ENCODE measurements at regions not wholly inside any gene's neighbourhood (a gene's known extent, or its start where the extent isn't known, plus 50 kb on each side); places are given as distances from the start of the nearest gene placed in this dataset.

DNA sequence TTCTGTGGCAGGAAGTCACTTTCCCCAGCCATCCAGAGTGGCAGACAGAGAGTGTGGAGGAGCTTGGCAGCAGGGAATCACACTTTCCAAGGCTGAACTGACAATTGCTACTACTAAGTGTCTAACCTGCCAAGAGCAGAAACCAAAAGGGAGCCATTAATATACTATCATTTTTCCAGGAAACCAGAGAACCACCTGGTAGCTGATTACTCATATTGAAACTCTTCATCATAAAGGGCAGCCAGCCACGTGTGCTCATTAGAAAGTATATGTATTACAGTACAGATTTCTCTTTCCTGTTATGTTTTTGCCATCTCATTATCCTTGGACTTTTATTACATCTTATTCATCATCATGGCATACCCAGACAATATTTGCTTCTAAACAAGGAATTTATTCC lies 374.9 kb downstream of the GXYLT1 start:
- no peak for DNase-seq (ENCODE audit: low read depth in 2 of 2)

DNA sequence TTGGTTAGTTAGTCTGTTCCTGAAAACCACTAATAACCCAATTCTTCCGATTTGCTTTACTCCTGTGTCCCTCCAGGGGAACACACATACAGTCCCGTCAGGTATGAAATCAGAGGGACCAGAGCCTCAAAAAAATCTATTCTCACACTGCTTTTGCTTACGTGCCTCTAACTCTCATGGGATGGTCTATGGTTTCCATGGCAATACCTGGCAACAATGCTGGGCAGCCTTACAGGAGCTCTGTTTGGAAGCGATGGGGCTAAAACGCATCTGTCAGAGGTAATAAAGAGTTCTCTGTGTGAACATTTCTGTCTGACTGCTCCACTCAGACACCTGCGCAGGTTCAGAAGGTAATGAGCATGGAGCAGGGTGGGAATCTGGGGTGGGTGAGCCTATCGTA lies 376.2 kb downstream of the GXYLT1 start:
- DNase-seq (ENCODE audit: low read depth in 2 of 2) = no peak

DNA sequence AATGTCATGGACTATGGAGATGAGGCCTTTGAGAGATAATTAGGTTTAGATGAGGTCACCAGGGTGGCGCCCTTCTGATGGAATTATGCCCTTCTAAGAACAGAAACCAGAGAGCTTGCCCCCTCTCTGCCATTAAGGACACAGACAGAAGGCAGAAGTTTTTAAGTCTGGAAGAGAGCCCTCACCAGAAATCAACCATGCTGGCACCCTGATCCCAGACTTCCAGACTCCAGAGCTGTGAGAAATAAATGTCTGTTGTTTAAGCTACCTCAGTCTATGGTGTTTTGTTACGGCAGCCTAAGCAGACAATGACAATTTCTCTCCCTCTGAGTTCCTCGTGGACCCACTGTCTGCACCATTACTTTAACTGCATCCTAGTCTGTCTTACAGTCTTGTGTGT lies 382.0 kb downstream of the GXYLT1 start:
- no peak for DNase-seq (ENCODE audit: low read depth in 2 of 2)

DNA sequence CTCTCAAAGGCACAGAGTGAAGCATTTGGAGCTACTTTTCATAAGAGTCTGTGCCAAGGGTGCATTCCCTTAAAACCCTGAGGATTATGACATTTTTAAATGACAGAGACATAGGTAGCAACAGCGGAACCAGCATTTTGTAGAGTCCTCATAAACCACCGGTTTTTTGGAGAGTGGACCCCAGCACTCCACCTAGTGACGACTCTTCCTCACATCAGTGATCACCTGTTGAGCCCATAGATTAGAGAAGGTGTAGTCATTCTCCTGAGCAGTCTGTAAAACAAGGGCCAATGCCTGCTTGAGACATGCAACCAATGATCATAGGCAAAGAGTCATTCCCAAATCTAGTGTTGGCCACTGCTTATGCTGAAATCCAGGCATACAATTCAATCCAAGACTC lies 399.1 kb downstream of the GXYLT1 start:
- DNase-seq (ENCODE audit: low read depth in 2 of 2) = no peak

DNA sequence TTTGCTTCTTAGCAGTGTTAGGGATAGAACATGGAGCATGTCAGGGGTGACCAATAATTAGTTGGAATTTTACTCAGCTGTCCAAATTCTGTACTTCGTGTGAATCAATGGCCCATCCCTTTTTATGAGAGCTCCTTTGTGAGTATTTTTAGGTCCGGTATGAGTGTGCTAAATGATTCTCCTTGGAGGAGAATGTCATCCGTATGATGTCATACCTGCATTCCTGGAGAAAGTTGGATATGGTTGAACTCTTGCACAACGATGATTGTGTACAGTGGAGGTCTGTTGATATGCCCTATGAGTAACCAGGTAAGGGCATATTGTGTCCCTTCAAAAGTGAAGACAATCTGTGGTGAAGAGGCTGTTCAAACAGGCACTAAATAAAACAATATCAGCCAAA lies 400.8 kb downstream of the GXYLT1 start:
- DNase-seq (ENCODE audit: low read depth in 2 of 2) = no peak

DNA sequence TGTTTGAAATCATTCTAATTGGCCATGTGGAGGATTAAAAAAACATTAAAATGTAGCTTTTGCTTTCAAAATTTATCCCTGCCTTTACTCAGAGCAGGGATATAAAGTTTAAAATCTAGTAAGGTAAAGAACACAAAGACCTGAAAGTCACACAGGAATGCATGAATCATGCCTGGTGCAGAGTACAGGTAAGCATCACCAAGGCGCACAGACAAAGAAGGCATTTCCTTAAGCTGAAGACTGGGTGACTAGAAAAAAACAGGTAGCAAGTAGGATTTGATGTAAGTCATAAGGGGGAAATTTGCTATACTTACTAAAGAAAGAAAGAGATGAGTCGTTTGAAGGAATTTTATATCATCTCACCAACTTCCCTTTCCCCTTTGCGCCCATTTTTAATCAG lies 405.6 kb downstream of the GXYLT1 start:
- no peak for DNase-seq (ENCODE audit: low read depth in 2 of 2)

DNA sequence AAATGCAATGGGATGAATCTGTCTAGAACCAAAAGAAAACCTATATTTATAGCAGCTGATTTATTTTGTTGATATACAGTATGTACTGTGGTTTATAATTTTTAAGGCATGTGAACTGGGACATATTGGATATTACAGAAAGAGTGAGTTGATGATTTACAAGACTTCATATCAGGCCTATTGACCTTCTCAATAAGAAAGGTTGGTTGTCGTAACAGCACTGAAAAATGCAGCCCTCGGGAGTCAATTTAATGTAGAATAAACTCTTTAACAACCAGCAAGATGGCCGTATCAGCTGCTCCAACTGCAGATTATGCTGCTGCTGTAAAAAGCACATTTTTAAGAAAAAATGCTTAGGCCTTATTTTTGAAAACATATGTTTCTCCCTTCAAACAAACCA lies 407.3 kb downstream of the GXYLT1 start:
- no peak for DNase-seq (ENCODE audit: low read depth in 2 of 2)

DNA sequence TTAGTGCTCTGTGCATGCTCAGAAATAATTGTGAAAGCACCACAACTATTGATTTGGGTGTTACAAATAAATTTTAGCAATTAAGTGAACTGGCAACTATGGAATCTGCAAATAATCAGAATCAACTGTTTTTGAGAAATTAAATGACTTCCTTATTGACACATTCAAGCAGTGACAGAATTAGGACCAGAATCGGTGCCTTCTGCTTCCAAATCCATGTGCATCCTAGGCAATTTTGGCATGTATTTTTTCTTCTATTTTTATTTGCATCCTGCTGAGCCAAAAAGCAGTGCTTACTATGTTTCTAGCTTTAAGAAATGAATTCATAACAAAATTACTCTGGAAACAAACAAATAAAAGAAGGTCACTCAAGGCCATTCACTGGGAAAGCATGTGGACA lies 408.2 kb downstream of the GXYLT1 start:
- DNase-seq (ENCODE audit: low read depth in 2 of 2) = no peak

DNA sequence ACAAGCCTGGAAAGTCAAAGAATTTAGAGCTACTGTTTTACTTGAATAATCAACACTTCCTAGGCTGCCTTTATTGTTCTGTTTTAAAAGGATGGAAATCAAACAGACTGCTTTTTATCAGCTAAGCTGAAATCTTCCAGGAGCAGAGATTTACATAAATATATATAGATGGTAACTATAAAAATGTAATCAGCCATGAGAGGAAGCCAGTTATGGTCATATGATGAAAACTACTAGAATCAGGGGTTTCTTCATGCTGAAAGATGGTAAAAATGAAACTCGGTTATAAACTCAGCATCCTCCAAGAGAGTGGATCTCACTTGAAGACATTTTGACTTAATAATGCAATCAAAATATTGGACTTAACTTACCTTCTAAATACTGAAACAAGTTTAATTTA lies 413.0 kb downstream of the GXYLT1 start:
- DNase-seq (ENCODE audit: low read depth in 2 of 2) = no peak

DNA sequence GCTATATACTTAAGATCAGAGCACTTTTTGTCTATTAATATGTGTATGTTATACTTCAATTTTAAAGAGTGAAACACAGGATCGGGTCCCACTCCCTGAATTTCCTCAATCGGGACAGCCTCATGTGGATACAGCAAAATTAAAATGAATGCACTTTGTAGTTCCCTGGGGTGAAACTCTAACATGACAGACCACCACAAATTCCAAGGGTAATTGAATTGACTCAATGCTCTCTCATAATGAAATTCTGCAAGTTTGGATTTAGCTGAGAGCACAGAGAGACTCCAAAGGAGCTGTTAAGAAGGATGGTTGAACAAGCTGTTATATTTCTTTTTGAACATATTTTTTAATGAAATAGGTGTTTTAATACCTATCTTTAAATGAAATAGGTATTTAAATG lies 413.6 kb downstream of the GXYLT1 start:
- no peak for DNase-seq (ENCODE audit: low read depth in 2 of 2)

DNA sequence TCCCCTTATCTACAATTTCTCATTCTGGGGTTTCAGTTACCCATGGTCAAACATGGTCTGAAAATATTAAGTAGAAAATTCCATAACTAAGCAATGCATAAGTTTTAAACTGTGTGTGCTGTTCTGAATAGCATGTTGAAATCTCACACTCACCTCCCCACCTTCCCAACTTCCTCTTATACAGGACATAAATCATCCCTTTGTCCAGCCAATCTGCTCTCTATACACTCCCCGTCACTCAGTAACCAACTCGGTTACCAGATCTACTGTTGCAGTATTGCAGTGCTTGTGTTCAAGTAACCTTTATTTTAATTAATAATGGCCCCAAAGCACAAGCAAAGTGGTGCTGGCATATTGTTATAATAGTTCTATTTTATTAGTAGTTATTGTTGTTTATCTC lies 420.5 kb downstream of the GXYLT1 start:
- DNase-seq (ENCODE audit: low read depth in 2 of 2) = no peak

DNA sequence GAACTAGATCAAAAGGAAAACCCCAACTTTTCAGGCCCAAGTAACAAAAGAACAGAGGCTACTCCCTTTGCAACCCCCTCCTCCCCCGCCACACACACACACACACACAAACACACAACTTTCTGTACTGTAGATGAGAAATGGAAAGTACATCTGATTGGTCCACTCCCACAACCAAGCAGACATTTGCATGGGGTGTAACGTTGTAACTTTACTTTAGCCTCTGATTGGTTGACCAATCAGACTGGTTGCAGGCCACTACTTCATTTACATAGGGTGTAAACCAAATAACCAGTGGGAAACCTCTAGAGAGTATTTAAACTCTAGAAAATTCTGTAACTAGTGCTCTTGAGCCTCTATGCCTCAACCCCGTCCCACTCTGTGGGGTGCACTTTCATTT lies 425.5 kb downstream of the GXYLT1 start:
- no peak for DNase-seq (ENCODE audit: low read depth in 2 of 2)

DNA sequence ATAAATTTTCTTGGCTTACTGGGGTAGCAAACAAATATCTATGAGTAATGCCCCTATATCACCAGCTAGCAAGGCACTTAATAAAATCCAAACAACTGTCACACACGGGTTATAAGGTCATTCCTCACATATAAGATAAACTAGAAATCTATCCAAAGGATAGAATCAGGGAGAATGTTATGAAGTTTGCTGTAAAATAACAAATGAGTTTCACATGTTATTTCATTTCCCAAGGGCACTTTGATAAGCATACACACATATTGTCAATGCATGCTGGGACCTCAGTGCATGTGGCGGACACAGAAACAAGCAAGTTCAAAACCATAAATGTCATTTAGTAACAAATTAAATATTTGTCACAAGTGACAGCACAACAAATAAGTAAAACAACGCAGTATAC lies 429.4 kb downstream of the GXYLT1 start:
- DNase-seq (ENCODE audit: low read depth in 2 of 2) = no peak

DNA sequence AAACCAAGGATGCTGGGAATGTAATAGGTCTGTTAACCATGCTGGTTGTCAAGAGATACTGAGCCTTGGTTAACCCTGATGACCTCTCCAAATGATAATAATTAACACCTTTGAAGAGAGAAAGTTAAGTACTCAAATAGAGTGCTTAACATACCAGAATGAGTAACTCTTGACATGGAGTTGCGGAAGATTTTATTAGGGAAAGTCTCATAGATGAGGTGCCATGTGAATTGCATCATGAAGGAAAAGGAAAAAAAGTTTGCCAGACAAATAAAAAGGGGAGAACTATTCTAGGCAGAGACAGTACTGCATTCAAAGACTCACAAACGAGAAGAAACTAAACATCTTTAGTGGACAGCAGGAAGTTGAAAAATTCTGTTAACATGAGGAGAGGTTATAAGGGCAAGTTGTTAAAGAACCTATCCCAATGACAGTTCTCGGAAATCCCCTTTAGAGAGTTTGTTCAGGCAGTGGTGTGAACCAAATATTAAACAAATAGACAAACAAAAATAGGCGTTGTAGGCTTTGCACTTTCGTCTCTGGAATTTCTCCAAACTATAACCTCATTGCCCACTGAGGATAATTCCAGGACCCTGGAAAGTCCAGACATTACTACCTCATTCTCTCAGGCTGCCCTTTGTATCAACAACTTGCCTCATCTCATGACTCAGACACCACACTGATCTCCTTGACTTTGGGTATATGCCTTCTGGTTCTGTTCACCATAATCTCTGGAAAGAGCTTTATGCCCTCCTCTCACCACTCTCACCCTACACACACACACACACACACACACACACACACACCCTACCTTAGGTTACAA lies 435.0 kb downstream of the GXYLT1 start:
- no peak for DNase-seq (ENCODE audit: low read depth in 2 of 2)

DNA sequence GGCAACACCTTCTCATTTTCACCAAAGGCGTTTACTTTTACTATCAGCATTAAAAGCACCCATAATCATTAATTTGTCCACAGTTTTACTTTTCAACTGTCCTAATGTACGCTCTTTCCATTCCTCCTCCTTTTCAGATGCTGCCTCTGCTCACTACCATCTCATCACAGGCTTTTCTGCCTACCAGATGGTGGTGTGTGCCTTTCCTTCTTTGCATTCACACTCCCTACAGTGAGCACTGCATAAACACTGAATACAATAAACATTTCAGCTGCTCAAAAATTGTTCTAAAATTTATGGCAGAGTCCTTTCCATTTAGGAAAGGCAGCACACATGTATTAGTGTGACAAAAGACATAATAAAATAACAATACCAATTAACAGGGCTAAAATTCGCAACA lies 435.7 kb downstream of the GXYLT1 start:
- no peak for DNase-seq (ENCODE audit: low read depth in 2 of 2)

DNA sequence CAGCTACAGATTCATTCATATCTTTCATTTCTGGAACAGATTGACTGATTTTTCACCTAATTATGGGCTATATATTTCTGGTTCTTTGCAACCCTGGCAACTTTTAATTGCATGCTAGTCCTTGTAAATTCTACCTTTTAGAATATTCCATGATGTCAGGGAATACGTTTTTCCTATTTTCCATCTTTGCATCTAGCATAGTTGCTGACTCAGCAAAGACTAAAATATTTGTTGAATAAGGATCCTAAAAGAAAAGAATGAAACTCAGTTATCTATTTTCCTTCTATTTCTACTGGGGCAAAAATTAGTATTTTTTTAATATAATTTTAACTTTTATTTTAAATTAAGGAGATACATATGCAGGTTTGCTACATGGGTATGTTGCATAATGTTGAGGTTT lies 438.3 kb downstream of the GXYLT1 start:
- DNase-seq (ENCODE audit: low read depth in 2 of 2) = no peak

DNA sequence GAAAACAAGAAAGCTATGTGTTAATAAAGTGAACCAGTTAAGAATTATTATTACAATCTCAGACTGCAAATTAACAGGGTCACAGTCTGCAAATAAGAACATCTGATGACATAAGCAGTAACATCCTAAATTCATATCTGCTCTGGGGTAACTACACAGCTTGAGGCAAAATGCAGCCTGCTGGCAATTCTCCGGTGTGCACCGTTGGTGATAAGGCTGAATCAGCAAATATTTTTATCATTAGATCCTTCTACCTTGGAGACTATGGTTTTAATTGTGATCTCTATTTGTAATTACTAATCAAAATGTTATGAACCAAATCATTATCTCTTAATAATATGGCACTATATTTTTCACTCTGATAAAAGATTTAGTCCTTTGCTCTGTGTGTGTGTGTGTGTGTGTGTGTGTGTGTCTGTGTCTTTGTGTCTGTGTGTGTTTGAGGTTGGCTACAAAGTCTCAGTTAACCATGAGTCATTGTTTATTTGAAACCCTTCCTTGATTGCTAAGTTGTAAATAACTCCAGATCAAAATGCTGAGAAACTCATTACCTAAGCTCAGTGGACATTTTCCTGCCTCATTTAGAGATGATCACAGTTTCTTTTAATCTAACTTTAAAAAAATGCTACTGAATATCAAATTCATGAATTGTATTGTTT lies 442.6 kb downstream of the GXYLT1 start:
- no peak for DNase-seq (ENCODE audit: low read depth in 2 of 2)

DNA sequence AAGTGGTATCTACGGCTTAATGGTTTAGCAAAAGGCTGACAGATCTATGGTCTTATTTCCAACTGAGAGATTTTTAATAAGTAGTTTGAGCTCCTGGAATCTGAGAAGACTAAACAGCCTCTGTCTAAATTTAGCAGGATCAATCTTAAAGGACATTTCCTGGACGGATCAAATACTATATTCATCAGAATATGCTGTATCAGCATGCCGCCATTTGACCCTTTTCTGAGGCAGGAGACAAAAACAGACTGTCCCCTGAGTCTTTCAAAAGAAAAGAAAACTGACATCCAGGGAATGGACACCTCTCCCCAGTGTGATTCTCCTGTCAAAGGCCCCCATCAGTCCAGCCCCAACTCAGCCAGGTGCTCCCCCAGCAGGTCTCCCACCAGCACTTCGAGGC lies 443.7 kb downstream of the GXYLT1 start:
- no peak for DNase-seq (ENCODE audit: low read depth in 2 of 2)

DNA sequence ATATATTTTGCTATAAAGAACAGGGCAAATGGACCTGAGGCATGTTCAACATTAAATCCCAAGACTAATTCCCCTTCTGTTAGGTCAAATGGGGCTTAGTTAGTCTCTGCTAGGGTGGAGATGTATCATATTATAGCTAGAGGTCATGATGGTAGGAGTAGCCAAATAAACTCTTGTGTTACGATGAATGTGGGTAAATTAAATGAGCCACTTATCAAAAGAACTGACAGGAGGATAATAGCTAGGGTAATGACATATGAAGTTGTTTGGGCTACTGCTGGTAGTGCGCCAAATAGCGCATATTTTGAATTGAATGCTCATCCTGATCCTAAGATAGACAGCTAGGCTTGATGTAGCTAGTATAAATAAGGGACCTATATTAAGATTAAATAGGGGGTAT lies 445.0 kb downstream of the GXYLT1 start:
- DNase-seq (ENCODE audit: low read depth in 2 of 2) = no peak

DNA sequence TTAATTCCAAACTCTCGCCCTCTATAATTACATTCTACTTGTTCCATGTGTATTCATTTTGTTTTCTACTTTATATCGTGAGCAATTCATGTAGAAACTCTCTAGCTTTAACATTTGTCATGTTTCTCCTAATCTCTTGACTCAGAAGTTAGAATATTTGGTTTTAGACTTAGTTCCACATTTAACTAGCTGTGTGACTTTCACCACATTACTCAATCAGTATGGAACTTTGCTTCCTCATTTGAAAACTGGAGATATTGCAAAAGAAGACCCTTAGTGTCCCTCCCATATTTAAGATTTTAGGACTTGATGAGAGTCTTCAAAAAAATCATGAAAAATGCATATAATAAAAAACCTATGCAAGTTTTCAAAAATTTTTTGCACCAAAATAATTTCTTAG lies 447.5 kb downstream of the GXYLT1 start:
- DNase-seq (ENCODE audit: low read depth in 2 of 2) = no peak

DNA sequence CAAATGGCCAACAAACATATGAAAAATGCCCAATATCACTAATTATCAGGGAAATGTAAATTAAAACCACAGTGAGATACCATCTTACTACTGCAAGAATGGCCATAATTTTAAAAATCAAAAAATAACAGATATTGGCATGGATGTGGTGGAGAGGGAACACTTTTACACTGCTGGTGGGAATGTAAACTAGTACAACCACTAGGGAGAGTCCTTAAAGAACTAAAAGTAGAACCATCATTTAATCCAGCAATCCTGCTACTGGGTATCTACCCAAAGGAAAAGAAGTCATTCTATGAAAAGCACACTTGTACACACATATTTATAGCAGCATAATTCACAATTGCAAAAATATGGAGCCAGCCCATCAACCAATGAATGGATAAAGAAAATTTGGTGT lies 459.7 kb downstream of the GXYLT1 start:
- DNase-seq (ENCODE audit: low read depth in 2 of 2) = no peak

DNA sequence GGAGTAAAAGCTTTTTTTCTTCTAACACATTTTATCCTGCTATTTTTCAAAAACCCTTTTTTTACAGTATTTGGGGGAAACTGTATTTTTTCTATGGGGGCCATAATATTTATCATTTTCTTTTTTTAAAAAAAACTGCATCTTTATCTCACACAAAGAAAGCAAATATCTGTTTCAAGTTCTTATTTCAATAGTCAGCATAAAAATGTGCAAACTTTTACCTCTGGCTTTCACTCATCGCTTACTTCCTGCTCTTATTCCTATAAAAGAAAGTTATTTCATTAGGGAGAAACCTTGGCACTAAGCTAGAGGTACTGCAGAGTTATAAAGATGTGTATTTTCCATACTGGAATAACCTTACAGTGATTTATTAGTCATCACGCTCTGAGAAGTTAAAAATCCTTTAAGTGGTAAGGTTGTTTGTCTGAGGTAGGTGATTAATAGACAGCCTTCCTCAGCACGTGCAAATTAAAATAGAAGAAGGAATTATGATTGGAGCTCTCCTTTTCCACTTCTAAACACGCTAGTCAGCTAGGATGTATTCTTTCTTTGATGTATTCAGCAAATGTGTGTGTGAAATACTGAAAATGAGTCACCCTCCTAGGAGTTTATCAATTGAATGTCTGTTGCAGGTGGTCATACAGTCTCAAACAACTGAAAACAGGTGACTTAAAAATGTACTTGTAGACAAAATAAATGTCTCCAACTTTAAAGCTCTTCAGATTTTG lies 461.0 kb downstream of the GXYLT1 start:
- no peak for DNase-seq (ENCODE audit: low read depth in 2 of 2)

DNA sequence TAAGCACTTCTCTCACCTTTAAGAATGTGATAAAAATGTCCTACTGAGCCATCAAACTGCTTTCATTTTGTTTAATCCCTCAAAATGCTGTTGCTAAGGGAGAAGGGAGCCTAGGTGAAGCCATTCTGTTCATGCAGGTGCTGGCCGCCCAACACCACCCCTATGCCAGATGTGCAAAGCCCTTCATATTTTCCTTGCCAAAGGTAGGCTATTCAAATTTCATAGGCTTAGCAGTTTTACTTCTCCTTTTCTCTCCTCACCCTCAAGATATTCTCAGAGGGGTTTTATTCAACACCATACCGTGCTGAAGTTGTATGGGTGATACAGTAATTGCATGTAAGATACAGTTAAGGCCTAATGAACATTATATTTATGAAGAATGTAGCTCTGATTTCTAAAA lies 461.7 kb downstream of the GXYLT1 start:
- DNase-seq (ENCODE audit: low read depth in 2 of 2) = no peak

Data from stimulated activated CD8-positive, alpha-beta memory T cell treated with anti-CD3 and anti-CD28 coated beads, Interleukin-7, amount 100 ng/mL, for 1 hour (primary cell).